NCI-H2227 (cell line): ENCODE measurements at regions not wholly inside any gene's neighbourhood (a gene's known extent, or its start where the extent isn't known, plus 50 kb on each side); places are given as distances from the start of the nearest gene placed in this dataset.
"Not testable (repeated sequence)": the region's sequence is repeated elsewhere in the genome, so short reads cannot be mapped to it uniquely, and the experiment has no call there.

Experiments
- DNase-seq: peaks from one replicate; lab custom pipeline; 2025; ENCODE audit not compliant: unreplicated experiment; lab: John Stamatoyannopoulos, UW

DNA sequence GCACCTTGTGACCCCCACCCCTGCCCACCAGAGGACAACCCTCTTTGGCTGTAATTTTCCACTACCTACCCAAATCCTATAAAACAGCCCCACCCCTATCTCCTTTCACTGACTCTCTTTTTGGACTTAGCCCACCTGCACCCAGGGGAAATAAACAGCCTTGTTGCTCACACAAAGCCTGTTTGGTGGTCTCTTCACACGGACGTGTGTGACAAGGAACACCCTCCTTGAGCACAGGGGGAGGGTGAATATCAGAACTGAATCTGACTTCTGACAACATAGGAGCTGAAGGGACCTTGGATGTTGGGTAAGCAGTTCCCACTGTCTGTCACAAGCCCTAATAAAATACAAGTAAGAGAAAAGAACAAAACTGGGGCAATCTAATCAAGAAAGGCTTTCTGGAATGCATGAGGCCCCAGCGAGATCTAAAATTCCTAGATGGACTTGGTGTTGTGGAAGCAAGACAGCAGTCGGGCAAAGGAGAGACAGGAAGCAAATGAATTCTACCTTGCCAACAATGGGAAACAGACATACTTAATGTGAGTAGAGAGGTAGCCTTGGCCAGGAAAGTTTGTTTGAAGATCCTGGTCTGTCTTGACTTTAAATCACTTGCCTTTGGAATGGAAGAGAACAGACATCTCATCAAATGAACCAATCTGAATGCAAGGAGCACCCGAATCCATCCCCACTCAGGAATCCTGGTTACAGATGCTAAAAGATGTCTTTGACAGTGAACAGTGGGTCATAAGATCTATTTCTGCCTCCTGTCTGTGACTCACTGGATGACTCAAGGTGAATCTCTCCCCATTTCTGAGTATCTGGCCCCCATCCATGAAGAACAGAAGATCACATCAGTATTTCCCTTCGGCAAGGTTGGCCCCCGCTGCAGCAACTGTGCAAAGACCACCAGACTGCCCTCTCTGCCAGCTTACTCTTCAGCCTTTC, 53.3 kb downstream of the OLFML3 start:
- DNase-seq = no peak

DNA sequence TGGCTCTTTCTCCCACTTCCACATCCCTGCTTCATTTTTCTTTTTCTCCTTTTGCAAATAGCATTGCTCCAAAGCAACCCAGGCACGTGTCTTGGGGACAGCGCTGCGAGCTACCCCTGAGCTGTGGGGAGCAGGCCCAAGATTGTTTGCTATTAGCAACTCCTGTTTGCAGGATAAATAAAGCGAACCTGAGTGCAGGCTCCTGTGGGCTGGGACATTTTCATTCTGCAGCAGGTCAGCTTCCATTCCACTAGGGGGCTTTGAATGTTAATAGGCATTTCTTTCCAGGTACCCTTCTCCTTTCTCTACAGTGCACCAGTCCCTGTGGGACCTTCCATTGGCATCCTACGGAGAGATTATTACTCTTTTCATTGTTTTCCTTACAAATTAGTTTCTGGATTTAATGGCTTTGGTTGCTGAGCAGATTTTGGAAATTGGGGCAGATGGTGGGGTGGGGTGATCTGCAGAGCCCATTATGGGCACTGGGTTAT, 54.0 kb downstream of the OLFML3 start:
- peak; percentile 15 for DNase-seq

DNA sequence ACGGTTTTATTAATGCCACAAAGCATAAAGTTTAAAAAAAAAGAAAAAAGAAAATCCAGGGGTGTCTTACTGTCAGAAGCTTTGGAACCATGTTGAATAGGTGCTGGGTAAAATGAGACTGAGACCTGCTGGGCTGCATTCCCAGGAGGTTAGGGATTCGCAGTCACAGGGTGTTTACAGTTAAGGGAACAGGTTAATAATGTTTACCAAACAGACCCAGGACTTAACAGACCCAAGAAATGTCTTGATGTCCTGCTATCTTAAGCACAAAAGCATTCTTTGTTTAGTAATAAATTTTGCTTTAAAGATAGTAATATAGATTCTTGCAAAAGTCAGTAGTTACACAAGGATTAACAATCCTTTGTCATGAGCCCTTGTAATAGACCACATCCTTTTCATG, 54.7 kb downstream of the OLFML3 start:
- no peak for DNase-seq

DNA sequence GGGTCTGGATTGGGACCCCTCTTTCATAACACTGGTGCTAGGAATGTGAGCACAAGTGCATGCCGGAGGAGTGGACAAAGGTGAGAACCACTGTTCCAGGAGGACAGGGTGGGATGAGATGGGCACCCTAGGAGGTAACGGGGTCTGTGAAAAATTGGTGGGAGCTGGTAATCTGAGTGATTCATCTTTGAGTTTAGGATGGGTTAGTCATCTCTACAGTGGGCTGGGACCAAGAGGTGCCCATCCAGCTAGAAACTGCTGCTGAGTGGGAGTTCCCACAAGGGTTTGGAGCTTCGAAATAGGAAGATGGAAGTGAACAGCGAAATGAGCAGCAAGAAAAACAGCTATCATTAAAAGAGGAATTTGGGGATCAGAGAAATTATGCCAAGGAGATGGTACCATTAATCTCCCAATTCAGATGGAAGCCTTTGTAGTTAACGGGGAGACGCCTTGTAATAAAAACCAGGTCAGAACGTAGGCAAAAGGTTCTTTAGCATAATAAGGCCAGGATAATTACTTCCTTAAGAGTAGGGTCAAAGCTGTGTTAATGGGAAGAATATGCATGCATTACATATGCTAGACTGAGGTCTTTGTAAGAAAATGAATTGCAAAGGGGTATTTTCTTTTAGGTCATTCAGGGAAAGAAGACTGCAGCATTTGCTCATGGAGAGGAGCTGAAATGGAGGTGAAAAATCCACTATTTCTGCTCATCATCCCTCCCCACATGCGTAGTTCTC, 55.5 kb downstream of the OLFML3 start:
- DNase-seq = no peak

DNA sequence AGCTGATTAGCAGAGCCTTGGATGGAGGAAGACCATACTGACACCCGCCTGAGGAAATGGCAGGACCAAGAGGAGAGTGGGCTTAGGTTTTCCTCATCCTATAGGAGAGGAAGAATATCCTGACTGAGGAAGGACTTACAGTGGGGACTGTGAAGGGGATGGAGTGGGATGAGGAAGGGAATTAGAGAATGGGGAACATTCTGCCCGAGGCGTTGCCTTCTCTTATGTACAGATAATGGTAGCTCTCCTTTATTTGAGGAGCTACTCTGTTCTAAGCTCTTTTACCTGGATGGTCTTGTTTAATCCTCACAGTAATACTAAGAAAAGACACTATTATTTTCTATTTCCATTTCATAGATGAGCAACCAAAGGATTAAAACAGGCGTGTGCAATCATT, 56.0 kb downstream of the OLFML3 start:
- DNase-seq = no peak

DNA sequence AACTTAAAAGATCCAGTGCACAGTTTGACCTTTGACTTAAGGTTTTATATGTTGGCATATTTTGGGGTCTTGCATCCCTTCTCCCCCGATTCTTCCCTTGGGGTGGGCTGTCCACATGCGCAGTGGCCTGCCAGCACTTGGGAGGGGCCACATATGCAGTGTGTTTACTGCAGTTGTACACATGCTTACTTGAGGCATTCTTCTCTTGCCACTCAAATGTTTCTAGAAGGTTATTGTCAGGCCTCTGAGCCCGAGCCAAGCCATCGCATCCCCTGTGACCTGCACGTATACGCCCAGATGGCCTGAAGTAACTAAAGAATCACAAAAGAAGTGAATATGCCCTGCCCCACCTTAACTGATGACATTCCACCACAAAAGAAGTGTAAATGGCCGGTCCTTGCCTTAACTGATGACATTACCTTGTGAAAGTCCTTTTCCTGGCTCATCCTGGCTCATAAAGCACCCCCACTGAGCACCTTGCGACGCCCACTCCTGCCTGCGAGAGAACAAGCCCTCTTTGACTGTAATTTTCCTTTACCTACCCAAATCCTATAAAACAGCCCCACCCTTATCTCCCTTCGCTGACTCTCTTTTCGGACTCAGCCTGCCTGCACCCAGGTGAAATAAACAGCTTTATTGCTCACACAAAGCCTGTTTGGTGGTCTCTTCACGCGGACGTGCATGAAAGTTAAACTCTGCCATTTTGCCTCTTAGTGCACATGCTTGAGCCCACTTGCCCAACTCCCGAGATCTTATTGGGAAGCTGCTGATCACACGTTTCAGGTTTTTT, 57.8 kb downstream of the OLFML3 start:
- DNase-seq = not testable (repeated sequence)

DNA sequence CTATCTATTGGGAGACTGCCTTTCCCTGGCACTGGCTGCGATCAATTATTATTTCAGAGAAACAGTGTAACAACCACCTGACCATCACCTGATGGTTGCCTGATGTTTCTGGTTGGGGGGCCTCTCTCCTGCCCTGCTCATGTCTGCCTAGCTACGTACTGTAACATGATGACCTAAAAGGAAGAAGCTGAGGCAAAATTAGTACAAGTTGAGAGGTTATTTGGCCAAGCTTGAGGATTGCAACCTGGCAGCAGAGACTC, 58.3 kb downstream of the OLFML3 start:
- DNase-seq = no peak

DNA sequence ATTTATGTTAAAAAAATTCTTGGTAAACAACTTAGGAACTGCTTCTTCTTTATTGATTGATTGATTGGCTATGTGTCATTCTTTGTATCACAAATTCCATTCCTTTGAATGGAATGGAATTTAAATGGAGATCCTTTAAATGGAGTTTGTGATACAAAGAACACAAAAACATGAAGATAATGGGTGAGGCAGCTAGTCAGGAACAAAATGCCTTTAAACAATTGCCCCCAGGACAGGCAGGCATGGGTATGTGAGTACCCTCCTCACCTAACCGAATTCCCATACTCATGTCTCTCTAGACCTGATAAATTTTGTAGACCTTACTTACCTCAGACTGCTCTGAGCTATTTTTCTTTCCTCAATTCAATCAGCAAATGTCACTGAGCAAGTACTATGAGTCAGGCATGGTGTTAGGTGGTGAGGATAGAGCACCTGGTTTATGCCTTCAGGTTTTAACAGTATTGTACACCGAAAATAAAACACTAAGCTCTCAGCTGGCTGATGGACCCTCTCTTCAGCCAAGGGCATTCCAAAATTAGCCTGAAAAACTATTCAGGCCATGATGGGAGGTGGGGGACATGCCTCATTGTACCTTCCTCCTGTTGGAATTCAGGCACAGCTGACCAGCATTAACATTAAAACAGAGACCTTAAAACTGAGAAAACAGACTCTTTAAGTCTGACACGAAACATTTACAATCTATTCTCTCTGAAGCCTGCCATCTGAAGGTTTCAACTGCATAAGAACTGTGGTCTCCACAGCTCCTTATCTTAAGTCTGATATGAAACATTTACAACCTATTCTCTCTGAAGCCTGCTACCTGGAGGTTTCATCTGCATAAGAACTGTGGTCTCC, 58.9 kb downstream of the OLFML3 start:
- no peak for DNase-seq
